ENCODE measurements at regions not wholly inside any gene's neighbourhood (a gene's known extent, or its start where the extent isn't known, plus 50 kb on each side); places are given as distances from the start of the nearest gene placed in this dataset.
"Not testable (repeated sequence)": the region's sequence is repeated elsewhere in the genome, so short reads cannot be mapped to it uniquely, and the experiment has no call there.

DNA sequence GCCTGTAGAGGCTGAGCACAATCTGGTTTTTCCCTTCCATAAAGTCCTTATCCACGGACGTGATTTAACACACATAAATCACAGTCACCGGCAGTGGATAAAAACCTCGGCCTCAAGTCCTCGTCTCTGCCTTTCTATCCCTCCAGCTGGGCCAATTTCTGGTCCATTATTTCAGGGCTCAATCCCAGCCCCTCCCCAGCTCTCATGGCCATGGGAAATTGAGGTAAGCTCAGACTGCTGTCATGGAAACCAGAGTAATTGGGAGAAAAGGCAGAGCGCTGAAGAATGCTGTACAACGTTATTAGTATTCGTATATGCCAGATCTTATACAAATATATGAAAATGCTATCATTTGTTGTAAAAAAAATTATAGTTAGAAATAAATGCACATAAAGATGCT lies 86.2 kb upstream of the USP29 start:
- Histone ChIP-seq H3K9me3 (no peaks in the 10 kb centered on the region), H3K27ac (no peak overlapping the region), H3K4me3 (replicated peaks in 1 of 3) (no peak overlapping the region), H3K27me3 (no peaks in the 10 kb centered on the region), H3K4me1 (no peaks in the 10 kb centered on the region), H3K36me3 (no peaks in the 10 kb centered on the region)
- intact Hi-C loops (cut with DNase I) = no loop called here
- 82 to 89% methylated on average over 8 of the region's 8 CpGs for WGBS, 2 donors
- TF ChIP-seq POLR2A (IDR thresholded peaks at IDR 0.05) = no peak
- TF ChIP-seq, protein P1, sequence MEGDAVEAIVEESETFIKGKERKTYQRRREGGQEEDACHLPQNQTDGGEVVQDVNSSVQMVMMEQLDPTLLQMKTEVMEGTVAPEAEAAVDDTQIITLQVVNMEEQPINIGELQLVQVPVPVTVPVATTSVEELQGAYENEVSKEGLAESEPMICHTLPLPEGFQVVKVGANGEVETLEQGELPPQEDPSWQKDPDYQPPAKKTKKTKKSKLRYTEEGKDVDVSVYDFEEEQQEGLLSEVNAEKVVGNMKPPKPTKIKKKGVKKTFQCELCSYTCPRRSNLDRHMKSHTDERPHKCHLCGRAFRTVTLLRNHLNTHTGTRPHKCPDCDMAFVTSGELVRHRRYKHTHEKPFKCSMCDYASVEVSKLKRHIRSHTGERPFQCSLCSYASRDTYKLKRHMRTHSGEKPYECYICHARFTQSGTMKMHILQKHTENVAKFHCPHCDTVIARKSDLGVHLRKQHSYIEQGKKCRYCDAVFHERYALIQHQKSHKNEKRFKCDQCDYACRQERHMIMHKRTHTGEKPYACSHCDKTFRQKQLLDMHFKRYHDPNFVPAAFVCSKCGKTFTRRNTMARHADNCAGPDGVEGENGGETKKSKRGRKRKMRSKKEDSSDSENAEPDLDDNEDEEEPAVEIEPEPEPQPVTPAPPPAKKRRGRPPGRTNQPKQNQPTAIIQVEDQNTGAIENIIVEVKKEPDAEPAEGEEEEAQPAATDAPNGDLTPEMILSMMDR (IDR thresholded peaks at IDR 0.05) = no peak
- DNase-seq = no peak

DNA sequence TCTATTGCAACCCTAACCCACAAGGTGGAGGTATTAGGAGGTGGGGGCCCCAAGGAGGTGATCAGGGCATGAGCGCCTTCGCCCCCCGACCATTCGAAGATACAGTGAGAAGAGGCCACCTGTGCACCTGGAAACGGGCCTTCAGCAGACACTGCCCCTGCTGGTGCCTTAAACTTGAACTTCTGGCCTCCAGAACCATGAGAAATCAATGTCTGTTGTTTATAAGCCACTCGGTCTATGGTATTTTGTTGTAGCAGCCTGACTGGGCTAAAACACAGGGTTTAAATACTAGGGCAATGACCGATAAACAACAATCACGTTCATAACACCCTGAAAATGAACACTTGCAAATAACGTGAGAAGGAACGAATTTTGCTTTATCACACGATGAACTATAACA lies 85.2 kb upstream of the USP29 start:
- H3K4me1 ChIP-seq = no peaks in the 10 kb centered on the region
- no peaks in the 10 kb centered on the region for H3K9me3 ChIP-seq
- intact Hi-C loops (cut with DNase I) = no loop called here
- H3K27me3 ChIP-seq = no peaks in the 10 kb centered on the region
- no peaks in the 10 kb centered on the region for H3K36me3 ChIP-seq
- H3K4me3 ChIP-seq (replicated peaks in 1 of 3) = no peak overlapping the region
- H3K27ac ChIP-seq = no peak overlapping the region
- TF ChIP-seq POLR2A (IDR thresholded peaks at IDR 0.05) = no peak
- TF ChIP-seq, protein P1 (IDR thresholded peaks at IDR 0.05) = no peak
- no peak for DNase-seq
- WGBS, 2 donors = 79 to 83% methylated on average over 10 to 11 of the region's 11 CpGs

DNA sequence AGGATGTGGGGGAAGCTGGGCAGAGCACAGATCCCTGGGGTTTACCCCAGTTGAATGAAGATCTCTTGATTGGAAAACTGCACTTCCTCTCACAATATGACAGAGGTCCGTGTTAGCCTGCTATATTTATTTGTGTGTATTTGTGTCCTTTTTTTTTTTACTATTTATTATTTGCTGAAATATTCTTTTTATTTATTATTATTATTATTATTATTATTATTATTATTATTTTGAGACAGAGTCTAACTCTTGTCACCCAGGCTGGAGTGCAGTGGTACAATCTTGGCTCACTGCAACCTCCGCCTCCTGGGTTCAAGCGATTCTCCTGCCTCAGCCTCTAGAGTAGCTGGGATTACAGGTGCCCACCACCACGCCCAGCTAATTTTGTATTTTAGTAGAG lies 84.0 kb upstream of the USP29 start:
- H3K9me3 ChIP-seq; H3K4me3 ChIP-seq (replicated peaks in 1 of 3); DNase-seq; H3K27me3 ChIP-seq; H3K36me3 ChIP-seq; H3K4me1 ChIP-seq; H3K27ac ChIP-seq; intact Hi-C loops (cut with DNase I): not testable (repeated sequence)
- WGBS, 2 donors = 86 to 90% methylated on average over 4 of the region's 4 CpGs

DNA sequence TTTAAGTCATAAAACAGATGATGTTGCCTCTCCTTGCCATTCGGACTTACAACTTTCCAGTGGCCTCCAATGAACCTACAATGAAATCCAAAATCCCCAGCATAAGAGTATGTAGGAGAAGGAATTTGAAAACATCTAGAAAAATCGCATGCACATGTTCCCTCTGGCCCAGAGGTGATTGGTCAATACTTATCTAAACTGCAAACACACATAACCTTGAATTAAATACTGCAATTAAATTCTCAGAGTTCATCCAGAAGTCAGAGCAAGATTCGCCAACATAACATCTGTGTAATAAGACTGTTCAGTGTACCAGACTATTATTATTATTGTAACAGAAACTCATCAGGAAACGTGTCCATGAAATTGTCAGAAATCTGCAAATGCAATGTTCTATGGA lies 82.2 kb upstream of the USP29 start:
- Histone ChIP-seq H3K36me3 (no peaks in the 10 kb centered on the region), H3K4me1 (no peaks in the 10 kb centered on the region), H3K27me3 (no peaks in the 10 kb centered on the region), H3K4me3 (replicated peaks in 1 of 3) (no peak overlapping the region), H3K27ac (no peak overlapping the region), H3K9me3 (no peaks in the 10 kb centered on the region)
- intact Hi-C loops (cut with DNase I) = no loop called here
- no peak for DNase-seq
- TF ChIP-seq POLR2A (IDR thresholded peaks at IDR 0.05) = no peak
- TF ChIP-seq, protein P1 (IDR thresholded peaks at IDR 0.05) = no peak
- 52 to 58% methylated on average over 4 of the region's 4 CpGs for WGBS, 2 donors

DNA sequence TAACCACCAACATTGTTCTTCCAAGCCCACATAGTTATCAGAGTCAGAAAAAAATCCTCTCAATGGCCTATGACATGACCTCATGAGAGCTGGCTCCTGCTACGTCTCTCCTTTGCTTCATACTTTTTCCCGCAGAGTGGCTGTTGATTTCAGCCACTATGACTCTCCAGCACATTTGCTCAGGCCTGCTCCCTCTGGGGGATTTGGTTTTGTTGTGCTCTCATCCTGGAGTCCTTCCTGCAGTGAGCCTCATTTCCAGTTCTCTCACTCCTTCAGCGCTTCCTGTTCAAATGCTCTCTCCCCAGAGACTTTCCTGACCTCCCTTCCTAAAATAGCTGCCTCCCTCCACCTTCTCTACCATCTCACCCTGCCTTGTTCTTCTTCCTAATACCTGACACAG lies 72.0 kb upstream of the USP29 start:
- intact Hi-C loops (cut with DNase I) = no loop called here
- no peak overlapping the region for H3K4me3 ChIP-seq (replicated peaks in 1 of 3)
- no peak overlapping the region for H3K27ac ChIP-seq
- H3K36me3 ChIP-seq = no peaks in the 10 kb centered on the region
- no peaks in the 10 kb centered on the region for H3K9me3 ChIP-seq
- WGBS, 2 donors = 62 to 63% methylated on average over 3 of the region's 3 CpGs
- H3K27me3 ChIP-seq = no peaks in the 10 kb centered on the region
- TF ChIP-seq, protein P1 (IDR thresholded peaks at IDR 0.05) = no peak
- TF ChIP-seq POLR2A (IDR thresholded peaks at IDR 0.05) = no peak
- no peaks in the 10 kb centered on the region for H3K4me1 ChIP-seq
- DNase-seq = no peak

DNA sequence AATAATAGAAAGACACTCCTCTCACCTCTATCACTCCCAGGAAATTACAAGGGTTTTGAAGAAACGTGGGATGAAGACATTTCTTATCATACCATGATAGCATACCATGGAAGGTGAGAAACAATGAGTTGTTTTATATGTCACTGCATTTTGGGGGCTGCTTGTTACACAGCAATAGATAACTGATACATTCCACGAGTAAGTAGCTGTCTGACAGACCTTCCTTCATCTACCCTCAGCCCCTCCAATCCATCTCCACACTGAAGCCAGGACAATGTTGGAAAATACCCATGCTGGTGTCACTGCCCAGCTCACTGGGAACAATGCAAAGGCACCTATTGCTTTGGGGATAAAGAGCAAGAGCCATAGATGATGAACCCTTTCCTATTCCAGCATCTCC lies 68.9 kb upstream of the USP29 start:
- no peaks in the 10 kb centered on the region for H3K27me3 ChIP-seq
- no peak for DNase-seq
- H3K9me3 ChIP-seq = no peaks in the 10 kb centered on the region
- intact Hi-C loops (cut with DNase I) = no loop called here
- H3K36me3 ChIP-seq = no peaks in the 10 kb centered on the region
- H3K4me3 ChIP-seq (replicated peaks in 1 of 3) = no peak overlapping the region
- TF ChIP-seq, protein P1 (IDR thresholded peaks at IDR 0.05) = no peak
- TF ChIP-seq POLR2A (IDR thresholded peaks at IDR 0.05) = no peak
- no peaks in the 10 kb centered on the region for H3K4me1 ChIP-seq
- H3K27ac ChIP-seq = no peak overlapping the region
- 53 to 75% methylated on average over 2 of the region's 2 CpGs for WGBS, 2 donors

Measured in thyroid gland (tissue), 4 donors.